MCF 10A (cell line): ENCODE measurements at regions not wholly inside any gene's neighbourhood (a gene's known extent, or its start where the extent isn't known, plus 50 kb on each side); places are given as distances from the start of the nearest gene placed in this dataset.

Source experiments
- BruUV-seq: library from RNA; stranded (reverse); fragments of 400-500 nt; replicated peaks from 2 replicates; lab custom pipeline; 2021; lab: Mats Ljungman, UMichigan
- CTCF ChIA-PET: fragments of 300-600 bp; sonication (Branson Sonifier 250); formaldehyde crosslinking; extraction: SDS; loops from one replicate; lab custom pipeline; 2021; ENCODE audit warnings: antibody characterized with exemption, inconsistent platforms; lab: Yijun Ruan, JAX
- POLR2A ChIA-PET: fragments of 300-600, 350-650 bp; sonication (Branson Sonifier 250); formaldehyde crosslinking; extraction: SDS; loops from one replicate; lab custom pipeline; 2020; ENCODE audit warnings: antibody characterized with exemption, inconsistent platforms; lab: Yijun Ruan, JAX
- DNase-seq: peaks from one replicate; pipeline ENCODE4 v3.0.0-alpha.2; 2018; ENCODE audit not compliant: unreplicated experiment
- H3K27ac Mint-ChIP-seq: one replicate; pipeline ENCODE4 v1.8.0; 2022; ENCODE audit warnings: mild to moderate bottlenecking, low read depth, mixed read lengths; ENCODE audit not compliant: unreplicated experiment
- H3K27me3 Mint-ChIP-seq: one replicate; pipeline ENCODE4 v1.8.0; 2022; ENCODE audit warnings: mixed read lengths; ENCODE audit not compliant: insufficient read depth, unreplicated experiment
- H3K36me3 Mint-ChIP-seq: one replicate; pipeline ENCODE4 v1.8.0; 2022; ENCODE audit warnings: mild to moderate bottlenecking, moderate library complexity, mixed read lengths; ENCODE audit not compliant: insufficient read depth, unreplicated experiment
- H3K4me1 Mint-ChIP-seq: one replicate; pipeline ENCODE4 v1.8.0; 2022; ENCODE audit warnings: mixed read lengths; ENCODE audit not compliant: insufficient read depth, unreplicated experiment
- H3K4me3 Mint-ChIP-seq: one replicate; pipeline ENCODE4 v1.8.0; 2022; ENCODE audit warnings: mild to moderate bottlenecking, moderate library complexity, mixed read lengths; ENCODE audit not compliant: unreplicated experiment
- H3K9me3 Mint-ChIP-seq: one replicate; pipeline ENCODE4 v1.8.0; 2022; ENCODE audit warnings: mixed read lengths; ENCODE audit not compliant: unreplicated experiment
- intact Hi-C: fragments of 100-400 bp; cut with micrococcal nuclease; formaldehyde crosslinking; loops from 2 replicates; pipeline ENCODE4 v1.14.1; 2022
- TF ChIP-seq, protein P1 (sequence below): fragments of 200-600 bp; IDR thresholded peaks from one replicate; pipeline ENCODE4 v1.8.0; 2022; ENCODE audit warnings: antibody characterized with exemption, mild to moderate bottlenecking; ENCODE audit not compliant: unreplicated experiment

DNA sequence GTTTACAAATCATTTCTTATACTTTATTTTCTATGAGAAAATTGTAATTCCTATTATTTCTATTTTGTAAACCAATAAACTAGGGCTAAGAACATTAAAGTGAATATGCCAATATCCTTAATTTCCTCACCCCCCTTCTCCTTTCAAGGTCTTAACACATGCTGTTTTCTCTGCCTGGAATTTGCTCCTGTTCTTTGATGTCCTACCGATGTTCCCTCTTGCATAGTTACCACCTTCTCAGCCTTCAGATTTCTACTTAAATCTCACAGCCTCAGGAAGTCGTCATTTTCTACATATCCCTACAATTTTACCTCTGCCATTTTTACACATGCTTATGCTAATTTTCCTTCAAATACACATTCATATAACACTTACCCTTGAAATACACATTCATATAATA lies 890.9 kb upstream of the CDH8 start:
- Mint-ChIP-seq H3K27me3 (peaks cover 24% of the 10 kb centered on the region), H3K4me1 (no peaks in the 10 kb centered on the region), H3K9me3 (peaks cover 29% of the 10 kb centered on the region), H3K27ac (no peak overlapping the region), H3K36me3 (no peaks in the 10 kb centered on the region), H3K4me3 (no peak overlapping the region)
- intact Hi-C loops, result no loop called here
- TF ChIP-seq, protein P1, sequence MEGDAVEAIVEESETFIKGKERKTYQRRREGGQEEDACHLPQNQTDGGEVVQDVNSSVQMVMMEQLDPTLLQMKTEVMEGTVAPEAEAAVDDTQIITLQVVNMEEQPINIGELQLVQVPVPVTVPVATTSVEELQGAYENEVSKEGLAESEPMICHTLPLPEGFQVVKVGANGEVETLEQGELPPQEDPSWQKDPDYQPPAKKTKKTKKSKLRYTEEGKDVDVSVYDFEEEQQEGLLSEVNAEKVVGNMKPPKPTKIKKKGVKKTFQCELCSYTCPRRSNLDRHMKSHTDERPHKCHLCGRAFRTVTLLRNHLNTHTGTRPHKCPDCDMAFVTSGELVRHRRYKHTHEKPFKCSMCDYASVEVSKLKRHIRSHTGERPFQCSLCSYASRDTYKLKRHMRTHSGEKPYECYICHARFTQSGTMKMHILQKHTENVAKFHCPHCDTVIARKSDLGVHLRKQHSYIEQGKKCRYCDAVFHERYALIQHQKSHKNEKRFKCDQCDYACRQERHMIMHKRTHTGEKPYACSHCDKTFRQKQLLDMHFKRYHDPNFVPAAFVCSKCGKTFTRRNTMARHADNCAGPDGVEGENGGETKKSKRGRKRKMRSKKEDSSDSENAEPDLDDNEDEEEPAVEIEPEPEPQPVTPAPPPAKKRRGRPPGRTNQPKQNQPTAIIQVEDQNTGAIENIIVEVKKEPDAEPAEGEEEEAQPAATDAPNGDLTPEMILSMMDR, result no peak
- CTCF ChIA-PET, result no interaction called here
- POLR2A ChIA-PET, result no interaction called here
- no peak for DNase-seq
- no TSS peak for BruUV-seq

DNA sequence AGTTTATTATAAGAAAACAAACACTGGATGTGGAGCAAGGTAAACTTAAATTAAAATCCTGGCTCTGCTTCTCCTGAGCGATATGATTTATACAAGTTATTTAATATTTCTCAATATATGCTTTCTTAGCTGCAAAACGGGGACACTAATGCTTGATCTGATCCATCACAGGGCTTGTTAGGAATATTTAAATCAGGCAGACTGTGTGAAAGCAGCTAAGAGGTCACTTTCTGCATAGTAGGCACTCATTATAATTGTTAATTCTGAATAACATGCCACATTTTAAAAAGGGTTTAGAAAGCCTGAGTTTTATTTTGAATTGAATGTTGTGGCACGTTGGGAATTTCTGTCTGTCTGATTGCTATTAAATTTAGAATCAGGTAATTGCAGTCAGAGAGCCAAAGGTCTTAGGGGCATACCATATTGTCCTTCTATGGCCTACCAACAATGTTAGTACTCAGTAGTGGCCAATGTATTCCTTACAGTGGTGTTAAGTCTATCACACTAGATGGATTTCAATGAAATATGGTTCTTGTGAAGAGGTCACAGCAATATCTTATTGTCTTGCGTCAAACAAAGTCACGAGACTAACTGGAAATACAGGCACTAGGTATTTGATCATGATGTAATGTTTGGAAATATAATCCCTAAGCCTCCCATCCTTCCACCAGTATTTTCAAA lies 890.0 kb upstream of the CDH8 start:
- TF ChIP-seq, protein P1, result no peak
- peaks cover 29% of the 10 kb centered on the region for H3K9me3 Mint-ChIP-seq
- no peak overlapping the region for H3K27ac Mint-ChIP-seq
- ChIA-PET POLR2A (no interaction called here), CTCF (no interaction called here)
- H3K27me3 Mint-ChIP-seq, result peaks cover 18% of the 10 kb centered on the region
- no peak for DNase-seq
- no peak overlapping the region for H3K4me3 Mint-ChIP-seq
- no TSS peak for BruUV-seq
- H3K36me3 Mint-ChIP-seq, result no peaks in the 10 kb centered on the region
- intact Hi-C loops, result no loop called here
- H3K4me1 Mint-ChIP-seq, result no peaks in the 10 kb centered on the region

DNA sequence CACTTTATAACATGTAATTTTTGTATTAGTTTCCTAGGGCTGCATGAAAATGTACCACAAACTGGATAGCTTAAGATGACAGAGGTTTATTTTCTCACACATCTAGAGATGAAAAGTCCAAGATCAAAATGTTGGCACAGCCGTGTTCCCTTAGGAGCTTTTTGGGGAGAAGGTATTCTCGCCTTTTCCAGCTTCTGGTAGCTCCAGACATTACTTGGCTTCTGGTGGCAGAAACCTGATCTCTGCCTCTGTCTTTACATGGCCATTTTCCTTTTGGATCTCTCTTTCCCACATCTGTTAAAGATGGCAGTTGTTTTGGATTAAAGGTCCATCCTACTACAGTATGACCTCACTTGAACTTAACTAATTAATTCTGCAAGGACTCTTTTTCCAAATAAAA lies 885.7 kb upstream of the CDH8 start:
- peaks cover 3% of the 10 kb centered on the region for H3K27me3 Mint-ChIP-seq
- BruUV-seq, result no TSS peak
- H3K4me1 Mint-ChIP-seq, result no peaks in the 10 kb centered on the region
- POLR2A ChIA-PET, result no interaction called here
- intact Hi-C loops, result no loop called here
- TF ChIP-seq, protein P1, result no peak
- no peaks in the 10 kb centered on the region for H3K36me3 Mint-ChIP-seq
- H3K27ac Mint-ChIP-seq, result no peak overlapping the region
- H3K9me3 Mint-ChIP-seq, result peaks cover 16% of the 10 kb centered on the region
- no peak for DNase-seq
- CTCF ChIA-PET, result interaction anchor here (0.6 kb wide), 1 partner anchor 697 kb away, joined by 3 read pairs; no protein-coding TSS in a partner anchor
- no peak overlapping the region for H3K4me3 Mint-ChIP-seq

DNA sequence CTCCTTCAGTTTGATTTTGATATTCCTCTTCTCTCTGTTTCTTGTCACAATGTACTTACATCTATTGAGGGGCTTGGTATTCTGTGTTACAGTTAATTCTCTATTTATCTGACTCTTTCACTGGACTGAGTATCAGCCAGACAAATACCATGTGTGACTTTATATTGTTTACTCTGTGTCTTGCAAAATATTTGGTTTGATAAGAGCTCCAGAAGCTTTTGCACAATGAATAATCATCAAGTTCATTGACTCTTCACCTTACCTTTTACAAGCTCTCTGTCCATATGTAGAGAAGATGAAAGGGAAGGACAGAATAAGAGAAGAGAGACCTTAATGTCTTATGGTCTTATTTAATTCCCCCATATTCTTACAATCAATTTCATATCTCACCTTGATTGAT lies 877.7 kb upstream of the CDH8 start:
- no TSS peak for BruUV-seq
- Mint-ChIP-seq H3K27ac (no peak overlapping the region), H3K4me1 (no peaks in the 10 kb centered on the region), H3K9me3 (peaks cover 8% of the 10 kb centered on the region), H3K4me3 (no peak overlapping the region), H3K27me3 (no peaks in the 10 kb centered on the region), H3K36me3 (no peaks in the 10 kb centered on the region)
- TF ChIP-seq, protein P1, result no peak
- intact Hi-C loops, result no loop called here
- DNase-seq, result no peak
- CTCF ChIA-PET, result interaction anchor here (0.7 kb wide), 1 partner anchor 677 kb away, joined by 3 read pairs; no protein-coding TSS in a partner anchor
- POLR2A ChIA-PET, result no interaction called here
